IMR-90 (cell line): ENCODE measurements at regions not wholly inside any gene's neighbourhood (a gene's known extent, or its start where the extent isn't known, plus 50 kb on each side); places are given as distances from the start of the nearest gene placed in this dataset.

Experiments
- ATAC-seq: fragments of 200-7000 bp; cut with Tn5 transposase; 2 replicates; pipeline ENCODE4 v1.9.1; 2020; ENCODE audit warnings: low read depth, mild to moderate bottlenecking, moderate library complexity
- BruUV-seq: library from RNA; stranded (reverse); fragments of 400-500 nt; replicated peaks from 2 replicates; lab custom pipeline; 2021; lab: Mats Ljungman, UMichigan
- CTCF ChIA-PET: fragments of 300-600 bp; formaldehyde crosslinking; extraction: SDS; loops from one replicate; lab custom pipeline; 2021; ENCODE audit warnings: antibody characterized with exemption; lab: Yijun Ruan, JAX
- POLR2A ChIA-PET: fragments of 300-600 bp; sonication (Branson Sonifier 250); formaldehyde crosslinking; loops from one replicate; lab custom pipeline; 2022; ENCODE audit warnings: antibody characterized with exemption; ENCODE audit not compliant: unreplicated experiment; lab: Charles Lee
- DNase-seq: peaks from one replicate; pipeline ENCODE4 v3.0.0; 2013
- H2AFZ ChIP-seq: replicated peaks from 2 replicates; pipeline ENCODE3; 2013; ENCODE audit warnings: low read length, mild to moderate bottlenecking; ENCODE audit not compliant: poor library complexity
- H2AK5ac ChIP-seq: 2 replicates; pipeline ENCODE4 v1.6.1; 2013; ENCODE audit warnings: low read depth, low read length, inconsistent platforms
- H2AK9ac ChIP-seq: replicated peaks from 2 replicates; pipeline ENCODE3; 2013; ENCODE audit warnings: mild to moderate bottlenecking, low read depth, low read length, moderate library complexity; ENCODE audit not compliant: poor library complexity
- H2BK120ac ChIP-seq: 2 replicates; pipeline ENCODE4 v1.6.1; 2013; ENCODE audit warnings: low read depth, low read length, inconsistent platforms
- H2BK15ac ChIP-seq: 3 replicates; pipeline ENCODE4 v1.6.1; 2013; ENCODE audit warnings: low read depth, low read length, inconsistent platforms
- H2BK20ac ChIP-seq: 2 replicates; pipeline ENCODE4 v1.6.1; 2013; ENCODE audit warnings: low read depth, mild to moderate bottlenecking, inconsistent platforms, low read length, moderate library complexity
- H2BK5ac ChIP-seq: 2 replicates; pipeline ENCODE4 v1.6.1; 2013; ENCODE audit warnings: mild to moderate bottlenecking, low read depth, low read length, inconsistent platforms; ENCODE audit not compliant: poor library complexity, severe bottlenecking
- H3K14ac ChIP-seq: replicated peaks from 2 replicates; pipeline ENCODE4 v1.6.1; 2013; ENCODE audit warnings: low read depth, low read length, inconsistent platforms
- H3K18ac ChIP-seq: 2 replicates; pipeline ENCODE4 v1.6.1; 2013; ENCODE audit warnings: low read depth, low read length, control low read depth
- H3K23ac ChIP-seq: 2 replicates; pipeline ENCODE4 v1.6.1; 2013; ENCODE audit warnings: low read depth, low read length, inconsistent platforms
- H3K27ac ChIP-seq: 2 replicates; pipeline ENCODE4 v1.5.1; 2013; ENCODE audit warnings: mild to moderate bottlenecking, control low read depth, low read length; ENCODE audit not compliant: insufficient read depth
- H3K27me3 ChIP-seq: 2 replicates; pipeline ENCODE4 v1.6.1; 2013; ENCODE audit warnings: low read length; ENCODE audit not compliant: control insufficient read depth, insufficient read depth
- H3K36me3 ChIP-seq: 2 replicates; pipeline ENCODE4 v1.6.1; 2013; ENCODE audit warnings: low read length, mixed read lengths; ENCODE audit not compliant: control insufficient read depth, insufficient read depth
- H3K4ac ChIP-seq: 2 replicates; pipeline ENCODE4 v1.6.1; 2013; ENCODE audit warnings: low read depth, low read length, inconsistent platforms
- H3K4me1 ChIP-seq: 2 replicates; pipeline ENCODE4 v1.6.1; 2013; ENCODE audit warnings: low read length, mixed read lengths; ENCODE audit not compliant: control insufficient read depth, insufficient read depth
- H3K4me2 ChIP-seq: 2 replicates; pipeline ENCODE4 v1.6.1; 2013; ENCODE audit warnings: low read depth, mild to moderate bottlenecking, control low read depth, low read length, moderate library complexity
- H3K4me3 ChIP-seq: 2 replicates; pipeline ENCODE4 v1.5.1; 2013; ENCODE audit warnings: low read depth, mild to moderate bottlenecking, control low read depth, low read length, moderate library complexity; ENCODE audit not compliant: insufficient read depth
- H3K56ac ChIP-seq: 2 replicates; pipeline ENCODE4 v1.6.1; 2013; ENCODE audit warnings: low read length, inconsistent platforms; ENCODE audit not compliant: insufficient read depth; ENCODE audit errors: extremely low read depth
- H3K79me1 ChIP-seq, 2 experiments: 2 replicates each; pipeline ENCODE4 v1.6.1; 2013; ENCODE audit warnings: low read length in 2 of 2, inconsistent platforms in 1 of 2, low read depth in 1 of 2
- H3K9ac ChIP-seq: 2 replicates; pipeline ENCODE4 v1.6.1; 2013; ENCODE audit warnings: low read depth, low read length, control low read depth
- H3K9me1 ChIP-seq: 2 replicates; pipeline ENCODE4 v1.6.1; 2013; ENCODE audit warnings: low read length, inconsistent platforms; ENCODE audit not compliant: insufficient read depth
- H3K9me3 ChIP-seq: 2 replicates; pipeline ENCODE4 v1.6.1; 2013; ENCODE audit warnings: low read length; ENCODE audit not compliant: control insufficient read depth, insufficient read depth
- H4K20me1 ChIP-seq: 2 replicates; pipeline ENCODE4 v1.6.1; 2013; ENCODE audit warnings: low read length, inconsistent platforms; ENCODE audit not compliant: insufficient read depth
- H4K5ac ChIP-seq: 2 replicates; pipeline ENCODE4 v1.6.1; 2013; ENCODE audit warnings: mild to moderate bottlenecking, low read depth, low read length, control low read depth
- H4K8ac ChIP-seq, 2 experiments: 2 replicates each; pipeline ENCODE4 v1.6.1; 2013; ENCODE audit warnings: low read depth in 2 of 2, low read length in 2 of 2, control low read depth in 1 of 2, inconsistent platforms in 1 of 2
- H4K91ac ChIP-seq: 2 replicates; pipeline ENCODE4 v1.6.1; 2013; ENCODE audit warnings: low read depth, low read length, inconsistent platforms; ENCODE audit not compliant: insufficient read depth
- FOS ChIP-seq: fragments of 150-350 bp; IDR thresholded peaks from 2 replicates; pipeline ENCODE4 v1.6.1; 2016; ENCODE audit warnings: low read depth, low read length
- RAD21 ChIP-seq: IDR thresholded peaks from 2 replicates; pipeline ENCODE4 v1.6.1; 2012; ENCODE audit warnings: low read length, improper control_type of control experiment
- WGBS, 2 experiments: methylation state at CpG; one replicate each; pipeline versions ENCODE4 v1.1.5 to v1.1.7; 2013; ENCODE audit warnings: missing lambda C conversion rate in 2 of 2; ENCODE audit not compliant: insufficient read length in 1 of 2; ENCODE audit errors: extremely low coverage in 2 of 2; 5-methylcytosine and 5-hydroxymethylcytosine counted together
- dilution Hi-C: fragments of 300-500 bp; cut with HindIII; formaldehyde crosslinking; loops from one replicate; pipeline ENCODE4 v1.14.3; 2018; ENCODE audit warnings: low sequenced_read_pairs; ENCODE audit not compliant: unreplicated experiment
- in situ Hi-C: fragments of 300-500 bp; cut with MboI; formaldehyde crosslinking; loops from 3 replicates; pipeline ENCODE4 v1.14.3; 2019; ENCODE audit warnings: low sequenced_read_pairs, inconsistent platforms, mixed read lengths
- intact Hi-C: fragments of 100-400 bp; cut with micrococcal nuclease; formaldehyde crosslinking; loops from 2 replicates; pipeline ENCODE4 v1.10.0; 2022
- TF ChIP-seq, protein P1 (sequence below): conservative IDR thresholded peaks from 2 replicates; pipeline ENCODE4 v1.5.1; 2012; ENCODE audit warnings: mild to moderate bottlenecking, low read depth, low read length, improper control_type of control experiment

- H3K9me3 ChIP-seq: no peaks in the 10 kb centered on the region
- no TSS peak for BruUV-seq
- no peak overlapping the region for H2BK5ac ChIP-seq
- H4K5ac ChIP-seq: no peak overlapping the region
- no peak overlapping the region for H3K9ac ChIP-seq
- H3K9me1 ChIP-seq: no peaks in the 10 kb centered on the region
- H3K4me1 ChIP-seq: no peaks in the 10 kb centered on the region
- peaks cover 3% of the 10 kb centered on the region; the same call in 1 of the 2 replicates for H3K27me3 ChIP-seq
- H3K4ac ChIP-seq: no peak overlapping the region
- H3K18ac ChIP-seq: no peak overlapping the region
- H2BK20ac ChIP-seq: no peak overlapping the region
- in situ Hi-C loops (no loop called here), intact Hi-C loops (no loop called here), dilution Hi-C loops (no loop called here)
- DNase-seq (no peak), ATAC-seq (no peak)
- CTCF ChIA-PET: no interaction called here
- no peak overlapping the region for H3K27ac ChIP-seq
- no peak overlapping the region for H3K23ac ChIP-seq
- no peak overlapping the region for H3K4me3 ChIP-seq
- H3K36me3 ChIP-seq: no peaks in the 10 kb centered on the region
- H3K14ac ChIP-seq: no peak overlapping the region
- POLR2A ChIA-PET: no interaction called here
- H2AK9ac ChIP-seq: no peak overlapping the region
- no peak overlapping the region for H2BK15ac ChIP-seq
- no peak overlapping the region for H3K4me2 ChIP-seq
- no CpG with 5 or more reads among the region's 4 CpGs for WGBS, 2 experiments
- no peaks in the 10 kb centered on the region for H4K20me1 ChIP-seq
- no peak overlapping the region for H4K91ac ChIP-seq
- no peaks in the 10 kb centered on the region for H3K79me1 ChIP-seq
- H3K56ac ChIP-seq: no peak overlapping the region
- no peak overlapping the region for H2BK120ac ChIP-seq
- H2AK5ac ChIP-seq: no peak overlapping the region
- no peak overlapping the region for H2AFZ ChIP-seq
- no peak for TF ChIP-seq RAD21
- no peak for TF ChIP-seq FOS
- TF ChIP-seq, protein P1, sequence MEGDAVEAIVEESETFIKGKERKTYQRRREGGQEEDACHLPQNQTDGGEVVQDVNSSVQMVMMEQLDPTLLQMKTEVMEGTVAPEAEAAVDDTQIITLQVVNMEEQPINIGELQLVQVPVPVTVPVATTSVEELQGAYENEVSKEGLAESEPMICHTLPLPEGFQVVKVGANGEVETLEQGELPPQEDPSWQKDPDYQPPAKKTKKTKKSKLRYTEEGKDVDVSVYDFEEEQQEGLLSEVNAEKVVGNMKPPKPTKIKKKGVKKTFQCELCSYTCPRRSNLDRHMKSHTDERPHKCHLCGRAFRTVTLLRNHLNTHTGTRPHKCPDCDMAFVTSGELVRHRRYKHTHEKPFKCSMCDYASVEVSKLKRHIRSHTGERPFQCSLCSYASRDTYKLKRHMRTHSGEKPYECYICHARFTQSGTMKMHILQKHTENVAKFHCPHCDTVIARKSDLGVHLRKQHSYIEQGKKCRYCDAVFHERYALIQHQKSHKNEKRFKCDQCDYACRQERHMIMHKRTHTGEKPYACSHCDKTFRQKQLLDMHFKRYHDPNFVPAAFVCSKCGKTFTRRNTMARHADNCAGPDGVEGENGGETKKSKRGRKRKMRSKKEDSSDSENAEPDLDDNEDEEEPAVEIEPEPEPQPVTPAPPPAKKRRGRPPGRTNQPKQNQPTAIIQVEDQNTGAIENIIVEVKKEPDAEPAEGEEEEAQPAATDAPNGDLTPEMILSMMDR: no peak
- no peak overlapping the region for H4K8ac ChIP-seq
Observed at GRCh38 chr16:54336631-54337204, 50.1 kb upstream of the IRX3 start.
